Bronchial epithelial cell (primary cell): ENCODE measurements at regions not wholly inside any gene's neighbourhood (a gene's known extent, or its start where the extent isn't known, plus 50 kb on each side); places are given as distances from the start of the nearest gene placed in this dataset.

Experiments
- DNase-seq: peaks from one replicate; pipeline ENCODE4 v3.0.0-alpha.2; 2010; ENCODE audit warnings: low read depth
- FAIRE-seq: peaks from 2 replicates; lab custom pipeline; 2011; peaks lifted over from hg19 to GRCh38; lab: Jason Lieb, UNC
- H3K27me3 ChIP-seq: 2 replicates; pipeline ENCODE4 v1.5.1; 2011; ENCODE audit warnings: low read length; ENCODE audit not compliant: control insufficient read depth, insufficient read depth
- H3K36me3 ChIP-seq: 2 replicates; pipeline ENCODE4 v1.5.1; 2011; ENCODE audit warnings: low read length; ENCODE audit not compliant: control insufficient read depth, insufficient read depth
- H3K4me3 ChIP-seq: 2 replicates; pipeline ENCODE4 v1.5.1; 2011; ENCODE audit warnings: mild to moderate bottlenecking, low read depth, low read length, control low read depth
- TF ChIP-seq, protein P1 (sequence below): IDR thresholded peaks from 2 replicates; pipeline ENCODE4 v1.5.1; 2011; ENCODE audit warnings: mild to moderate bottlenecking, moderate library complexity, low read length, control low read depth, inconsistent platforms; ENCODE audit not compliant: insufficient read depth, severe bottlenecking

DNA sequence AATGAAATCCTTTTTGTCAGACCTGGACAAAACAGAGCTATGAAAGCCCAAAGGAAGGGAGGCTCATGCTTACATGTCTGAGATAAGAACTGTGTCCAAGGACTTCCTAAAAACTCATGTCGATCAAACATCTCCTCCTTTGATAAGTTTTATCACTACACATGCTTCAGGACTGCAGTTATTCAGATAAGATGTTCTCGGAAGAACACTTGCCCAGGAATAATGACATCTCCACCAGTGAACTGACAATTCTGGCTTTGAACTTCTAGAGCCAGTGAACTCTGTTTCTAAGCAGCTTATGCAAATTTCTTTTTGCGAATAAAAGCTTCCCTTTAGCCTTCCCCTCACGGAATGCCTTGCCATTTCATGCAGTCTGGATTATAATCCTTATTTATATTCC is 561.6 kb downstream of the TBC1D4 start:
- H3K27me3 ChIP-seq: no peaks in the 10 kb centered on the region
- no peak overlapping the region for H3K4me3 ChIP-seq
- FAIRE-seq: no peak
- no peak for DNase-seq
- H3K36me3 ChIP-seq: no peaks in the 10 kb centered on the region
- TF ChIP-seq, protein P1, sequence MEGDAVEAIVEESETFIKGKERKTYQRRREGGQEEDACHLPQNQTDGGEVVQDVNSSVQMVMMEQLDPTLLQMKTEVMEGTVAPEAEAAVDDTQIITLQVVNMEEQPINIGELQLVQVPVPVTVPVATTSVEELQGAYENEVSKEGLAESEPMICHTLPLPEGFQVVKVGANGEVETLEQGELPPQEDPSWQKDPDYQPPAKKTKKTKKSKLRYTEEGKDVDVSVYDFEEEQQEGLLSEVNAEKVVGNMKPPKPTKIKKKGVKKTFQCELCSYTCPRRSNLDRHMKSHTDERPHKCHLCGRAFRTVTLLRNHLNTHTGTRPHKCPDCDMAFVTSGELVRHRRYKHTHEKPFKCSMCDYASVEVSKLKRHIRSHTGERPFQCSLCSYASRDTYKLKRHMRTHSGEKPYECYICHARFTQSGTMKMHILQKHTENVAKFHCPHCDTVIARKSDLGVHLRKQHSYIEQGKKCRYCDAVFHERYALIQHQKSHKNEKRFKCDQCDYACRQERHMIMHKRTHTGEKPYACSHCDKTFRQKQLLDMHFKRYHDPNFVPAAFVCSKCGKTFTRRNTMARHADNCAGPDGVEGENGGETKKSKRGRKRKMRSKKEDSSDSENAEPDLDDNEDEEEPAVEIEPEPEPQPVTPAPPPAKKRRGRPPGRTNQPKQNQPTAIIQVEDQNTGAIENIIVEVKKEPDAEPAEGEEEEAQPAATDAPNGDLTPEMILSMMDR: no peak

- H3K4me3 ChIP-seq: no peak overlapping the region
- H3K36me3 ChIP-seq: no peaks in the 10 kb centered on the region
- DNase-seq (no peak), FAIRE-seq (no peak)
- TF ChIP-seq, protein P1: no peak
- no peaks in the 10 kb centered on the region for H3K27me3 ChIP-seq
Measured at GRCh38 chr13:74919914-74920313, 562.1 kb downstream of the TBC1D4 start.

GRCh38 chr13:74912898-74913297 is 569.1 kb downstream of the TBC1D4 start:
- TF ChIP-seq, protein P1: no peak
- FAIRE-seq: no peak
- DNase-seq: no peak
- Histone ChIP-seq H3K4me3 (no peak overlapping the region), H3K27me3 (no peaks in the 10 kb centered on the region), H3K36me3 (no peaks in the 10 kb centered on the region)

- H3K4me3 ChIP-seq: no peak overlapping the region
- DNase-seq: no peak
- no peak for FAIRE-seq
- TF ChIP-seq, protein P1: no peak
- H3K36me3 ChIP-seq: no peaks in the 10 kb centered on the region
- H3K27me3 ChIP-seq: no peaks in the 10 kb centered on the region
Measured at GRCh38 chr13:74910415-74910814, 571.6 kb downstream of the TBC1D4 start.

DNA sequence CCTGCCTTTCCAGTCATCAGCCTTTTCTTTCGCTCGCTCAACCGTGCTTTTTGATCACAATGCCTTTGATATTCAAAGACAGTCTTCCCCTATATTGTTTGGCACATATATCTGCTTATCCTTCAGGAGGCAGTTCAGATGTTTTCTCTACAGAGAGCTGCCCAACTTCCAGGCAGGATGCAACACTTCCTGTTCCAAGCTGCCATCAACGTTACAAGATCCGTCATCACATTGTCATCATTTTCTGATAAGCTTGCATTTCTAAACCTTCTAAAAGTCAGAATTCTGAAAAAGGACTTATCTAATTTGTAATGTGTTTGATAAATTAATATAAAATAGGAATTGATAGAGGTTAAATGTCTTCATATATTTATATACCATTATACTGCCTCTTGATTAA is 574.2 kb downstream of the TBC1D4 start:
- no peaks in the 10 kb centered on the region for H3K36me3 ChIP-seq
- no peak for DNase-seq
- no peak overlapping the region for H3K4me3 ChIP-seq
- TF ChIP-seq, protein P1: no peak
- no peak for FAIRE-seq
- H3K27me3 ChIP-seq: no peaks in the 10 kb centered on the region

DNA sequence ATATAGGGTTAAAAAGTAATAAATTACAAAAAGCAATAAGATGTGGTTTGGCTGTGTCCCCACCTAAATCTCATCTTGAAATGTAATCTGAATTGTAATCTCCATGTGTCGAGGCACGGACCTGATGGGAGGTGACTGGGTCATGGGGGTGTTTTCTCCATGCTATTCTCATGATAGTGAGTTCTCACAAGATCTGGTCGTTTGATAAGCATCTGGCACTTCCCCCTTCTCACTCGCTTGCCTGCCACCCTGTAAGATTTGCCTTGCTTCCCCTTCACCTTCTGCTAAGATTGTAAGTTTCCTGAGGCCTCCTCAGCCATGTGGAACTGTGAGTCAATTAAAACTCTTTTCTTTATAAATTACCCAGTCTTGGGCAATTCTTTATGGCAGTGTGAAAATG is 577.4 kb downstream of the TBC1D4 start:
- DNase-seq (no peak), FAIRE-seq (no peak)
- H3K27me3 ChIP-seq: no peaks in the 10 kb centered on the region
- no peaks in the 10 kb centered on the region for H3K36me3 ChIP-seq
- TF ChIP-seq, protein P1: no peak
- H3K4me3 ChIP-seq: no peak overlapping the region
